Kidney epithelial cell (primary cell): ENCODE measurements at regions not wholly inside any gene's neighbourhood (a gene's known extent, or its start where the extent isn't known, plus 50 kb on each side); places are given as distances from the start of the nearest gene placed in this dataset.

Source experiments
- DNase-seq: peaks from one replicate; pipeline ENCODE4 v3.0.0-alpha.2; 2010; ENCODE audit warnings: low read depth
- H3K27me3 ChIP-seq: 2 replicates; pipeline ENCODE4 v1.6.0; 2011; ENCODE audit warnings: low read length; ENCODE audit not compliant: control insufficient read depth, insufficient read depth
- H3K36me3 ChIP-seq: 2 replicates; pipeline ENCODE4 v1.5.1; 2011; ENCODE audit warnings: low read length; ENCODE audit not compliant: control insufficient read depth, insufficient read depth
- H3K4me3 ChIP-seq: 2 replicates; pipeline ENCODE4 v1.5.1; 2011; ENCODE audit warnings: low read depth, mild to moderate bottlenecking, control low read depth, low read length
- TF ChIP-seq, protein P1 (sequence below): IDR thresholded peaks from 2 replicates; pipeline ENCODE4 v1.5.1; 2011; ENCODE audit warnings: mild to moderate bottlenecking, moderate library complexity, low read length, control low read depth, inconsistent platforms; ENCODE audit not compliant: insufficient read depth, poor library complexity, severe bottlenecking

- TF ChIP-seq, protein P1, sequence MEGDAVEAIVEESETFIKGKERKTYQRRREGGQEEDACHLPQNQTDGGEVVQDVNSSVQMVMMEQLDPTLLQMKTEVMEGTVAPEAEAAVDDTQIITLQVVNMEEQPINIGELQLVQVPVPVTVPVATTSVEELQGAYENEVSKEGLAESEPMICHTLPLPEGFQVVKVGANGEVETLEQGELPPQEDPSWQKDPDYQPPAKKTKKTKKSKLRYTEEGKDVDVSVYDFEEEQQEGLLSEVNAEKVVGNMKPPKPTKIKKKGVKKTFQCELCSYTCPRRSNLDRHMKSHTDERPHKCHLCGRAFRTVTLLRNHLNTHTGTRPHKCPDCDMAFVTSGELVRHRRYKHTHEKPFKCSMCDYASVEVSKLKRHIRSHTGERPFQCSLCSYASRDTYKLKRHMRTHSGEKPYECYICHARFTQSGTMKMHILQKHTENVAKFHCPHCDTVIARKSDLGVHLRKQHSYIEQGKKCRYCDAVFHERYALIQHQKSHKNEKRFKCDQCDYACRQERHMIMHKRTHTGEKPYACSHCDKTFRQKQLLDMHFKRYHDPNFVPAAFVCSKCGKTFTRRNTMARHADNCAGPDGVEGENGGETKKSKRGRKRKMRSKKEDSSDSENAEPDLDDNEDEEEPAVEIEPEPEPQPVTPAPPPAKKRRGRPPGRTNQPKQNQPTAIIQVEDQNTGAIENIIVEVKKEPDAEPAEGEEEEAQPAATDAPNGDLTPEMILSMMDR, result no peak
These were observed 228.4 kb downstream of the IRF8 start for GRCh38 chr16:86127366-86127765.

GRCh38 chr16:86128246-86128645 lies 229.3 kb downstream of the IRF8 start:
- TF ChIP-seq, protein P1, result no peak
- no peak overlapping the region for H3K4me3 ChIP-seq
- DNase-seq, result no peak
- no peaks in the 10 kb centered on the region for H3K36me3 ChIP-seq
- H3K27me3 ChIP-seq, result no peaks in the 10 kb centered on the region

More at GRCh38 chr16:86127366-86127765, 228.4 kb downstream of the IRF8 start:
- Histone ChIP-seq H3K4me3 (no peak overlapping the region), H3K27me3 (no peaks in the 10 kb centered on the region), H3K36me3 (no peaks in the 10 kb centered on the region)
- no peak for DNase-seq

GRCh38 chr16:86129541-86129940 lies 230.6 kb downstream of the IRF8 start:
- Histone ChIP-seq H3K36me3 (no peaks in the 10 kb centered on the region), H3K27me3 (no peaks in the 10 kb centered on the region), H3K4me3 (no peak overlapping the region)
- TF ChIP-seq, protein P1, result no peak
- DNase-seq, result no peak

DNA sequence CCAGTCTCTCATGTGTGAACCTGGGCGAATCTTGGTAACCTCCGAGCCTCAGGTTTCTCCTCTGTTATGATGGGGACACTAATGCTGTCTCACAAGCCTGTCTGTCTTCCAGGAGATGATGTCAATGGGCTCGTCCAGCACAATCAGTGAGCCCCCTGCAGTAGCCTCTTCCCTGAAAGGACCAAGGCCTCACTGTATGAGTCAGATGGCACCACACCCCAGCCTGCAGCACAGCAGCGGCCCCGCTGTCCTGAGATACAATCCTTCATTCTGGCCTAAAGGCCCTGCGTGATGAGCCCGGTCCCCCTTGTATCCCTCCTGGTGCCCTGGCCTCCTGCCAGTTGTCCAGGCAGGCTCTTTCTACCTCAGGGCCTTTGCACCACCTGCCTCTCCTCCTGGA lies 234.4 kb downstream of the IRF8 start:
- Histone ChIP-seq H3K36me3 (no peaks in the 10 kb centered on the region), H3K4me3 (no peak overlapping the region), H3K27me3 (no peaks in the 10 kb centered on the region)
- no peak for DNase-seq
- TF ChIP-seq, protein P1, result no peak

- TF ChIP-seq, protein P1, result no peak
- Histone ChIP-seq H3K27me3 (no peaks in the 10 kb centered on the region), H3K36me3 (no peaks in the 10 kb centered on the region), H3K4me3 (no peak overlapping the region)
- DNase-seq, result no peak
These were observed 234.9 kb downstream of the IRF8 start for GRCh38 chr16:86133847-86134375.

- no peaks in the 10 kb centered on the region for H3K36me3 ChIP-seq
- H3K4me3 ChIP-seq, result no peak overlapping the region
- TF ChIP-seq, protein P1, result no peak
- no peak for DNase-seq
- H3K27me3 ChIP-seq, result no peaks in the 10 kb centered on the region
These were observed 236.0 kb downstream of the IRF8 start for GRCh38 chr16:86134802-86135461.
